Kidney (tissue), 13 donors: ENCODE measurements at regions not wholly inside any gene's neighbourhood (a gene's known extent, or its start where the extent isn't known, plus 50 kb on each side); places are given as distances from the start of the nearest gene placed in this dataset.

ENCODE experiments used
- DNase-seq, 5 donors: peaks; one replicate each; pipeline ENCODE4 v3.0.0-alpha.2; 2013 to 2020
- FAIRE-seq: peaks from 2 replicates; lab custom pipeline; 2012; peaks lifted over from hg19 to GRCh38; lab: Jason Lieb, UNC
- H3K27ac ChIP-seq, 2 donors: one replicate each; pipeline ENCODE4 v1.7.0; 2013; ENCODE audit warnings: low read depth in 2 of 2, low read length in 2 of 2, inconsistent platforms in 1 of 2
- H3K27me3 ChIP-seq: one replicate; pipeline ENCODE4 v1.7.1; 2013; ENCODE audit warnings: low read length, inconsistent platforms; ENCODE audit not compliant: control insufficient read depth, insufficient read depth
- H3K36me3 ChIP-seq, 3 donors: one replicate each; pipeline versions ENCODE4 v1.7.0 to v1.7.1; 2013; ENCODE audit warnings: low read length in 3 of 3, control low read depth in 1 of 3, inconsistent platforms in 1 of 3; ENCODE audit not compliant: insufficient read depth in 3 of 3, control insufficient read depth in 2 of 3
- H3K4me1 ChIP-seq, 3 donors: one replicate each; pipeline versions ENCODE4 v1.7.0 to v1.7.1; 2013; ENCODE audit warnings: low read length in 3 of 3, inconsistent platforms in 1 of 3, low read depth in 1 of 3; ENCODE audit not compliant: control insufficient read depth in 2 of 3, insufficient read depth in 2 of 3
- H3K4me3 ChIP-seq, 3 donors: one replicate each; pipeline versions ENCODE4 v1.7.0 to v1.8.1; 2013; ENCODE audit warnings: low read length in 3 of 3, control low read depth in 1 of 3, inconsistent platforms in 1 of 3
- H3K9ac ChIP-seq, 3 donors: one replicate each; pipeline versions ENCODE4 v1.7.0 to v1.7.1; 2013; ENCODE audit warnings: low read length in 3 of 3, control low read depth in 1 of 3, inconsistent platforms in 1 of 3
- H3K9me3 ChIP-seq, 3 donors: one replicate each; pipeline versions ENCODE4 v1.7.0 to v1.7.1; 2013; ENCODE audit warnings: low read length in 3 of 3, control low read depth in 1 of 3, inconsistent platforms in 1 of 3; ENCODE audit not compliant: control insufficient read depth in 2 of 3, insufficient read depth in 1 of 3
- intact Hi-C: fragments of 100-400 bp; cut with DNase I; formaldehyde crosslinking; loops from one replicate; pipeline ENCODE4 v1.11.1; 2022
- TF ChIP-seq, protein P1 (sequence below): IDR thresholded peaks from 3 replicates; pipeline ENCODE4 v1.5.1; 2012; ENCODE audit warnings: mild to moderate bottlenecking, moderate library complexity, borderline replicate concordance; ENCODE audit not compliant: insufficient read depth; ENCODE audit errors: extremely low read depth
- donor health status: control.
- donor health status: control.
- donor health status: control.
- donor health status: control.
- donor health status: control.
- donor health status: DM: yes; HTN: yes; CAD: no.
- donor health status: Normal renal cell carcinoma (clear cell type).

DNA sequence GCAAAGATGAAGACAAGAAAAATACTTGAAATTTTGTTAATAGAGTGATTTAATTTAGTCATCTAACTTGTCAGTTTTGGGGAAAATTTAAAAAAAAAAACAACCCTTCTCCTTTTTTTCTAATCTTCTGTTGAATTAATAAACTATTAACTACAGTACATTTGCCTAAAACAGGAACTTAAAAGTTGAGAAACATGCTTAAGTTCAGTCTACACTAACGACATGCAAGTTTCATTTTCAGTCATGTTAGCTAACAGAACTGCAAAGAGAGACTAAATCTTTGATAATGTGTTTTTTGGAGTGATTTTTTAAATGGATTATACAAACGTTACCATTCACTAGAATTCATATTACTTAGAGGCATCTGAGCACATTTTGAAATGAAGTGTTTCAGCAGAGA, 71.9 kb upstream of the MBNL1 start:
- H3K9me3 ChIP-seq = no peaks in the 10 kb centered on the region
- no peaks in the 10 kb centered on the region for H3K27me3 ChIP-seq
- no peaks in the 10 kb centered on the region for H3K36me3 ChIP-seq
- H3K4me1 ChIP-seq = no peaks in the 10 kb centered on the region
- intact Hi-C loops = no loop called here
- no peak overlapping the region for H3K4me3 ChIP-seq
- TF ChIP-seq, protein P1, sequence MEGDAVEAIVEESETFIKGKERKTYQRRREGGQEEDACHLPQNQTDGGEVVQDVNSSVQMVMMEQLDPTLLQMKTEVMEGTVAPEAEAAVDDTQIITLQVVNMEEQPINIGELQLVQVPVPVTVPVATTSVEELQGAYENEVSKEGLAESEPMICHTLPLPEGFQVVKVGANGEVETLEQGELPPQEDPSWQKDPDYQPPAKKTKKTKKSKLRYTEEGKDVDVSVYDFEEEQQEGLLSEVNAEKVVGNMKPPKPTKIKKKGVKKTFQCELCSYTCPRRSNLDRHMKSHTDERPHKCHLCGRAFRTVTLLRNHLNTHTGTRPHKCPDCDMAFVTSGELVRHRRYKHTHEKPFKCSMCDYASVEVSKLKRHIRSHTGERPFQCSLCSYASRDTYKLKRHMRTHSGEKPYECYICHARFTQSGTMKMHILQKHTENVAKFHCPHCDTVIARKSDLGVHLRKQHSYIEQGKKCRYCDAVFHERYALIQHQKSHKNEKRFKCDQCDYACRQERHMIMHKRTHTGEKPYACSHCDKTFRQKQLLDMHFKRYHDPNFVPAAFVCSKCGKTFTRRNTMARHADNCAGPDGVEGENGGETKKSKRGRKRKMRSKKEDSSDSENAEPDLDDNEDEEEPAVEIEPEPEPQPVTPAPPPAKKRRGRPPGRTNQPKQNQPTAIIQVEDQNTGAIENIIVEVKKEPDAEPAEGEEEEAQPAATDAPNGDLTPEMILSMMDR = no peak
- FAIRE-seq (no peak), DNase-seq (no peak)
- H3K9ac ChIP-seq = no peak overlapping the region
- no peak overlapping the region for H3K27ac ChIP-seq

DNA sequence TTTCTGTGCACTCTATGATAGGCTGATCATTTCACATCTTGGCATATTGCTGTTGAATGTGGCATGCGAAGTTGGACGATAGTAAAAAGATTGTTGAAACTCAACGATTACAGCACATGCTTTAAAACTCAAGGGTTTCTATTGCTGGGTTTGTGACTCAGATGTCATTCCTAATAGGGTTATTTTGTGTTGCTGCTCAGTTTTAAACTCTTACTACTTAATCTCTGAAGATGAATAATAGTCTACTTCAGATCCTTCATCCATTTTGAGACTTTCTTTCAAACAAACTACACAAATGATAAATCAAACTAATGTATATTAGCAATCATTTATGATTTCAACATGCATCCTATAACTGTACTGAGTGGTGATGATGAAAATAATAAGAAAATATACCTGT, 71.3 kb upstream of the MBNL1 start:
- H3K27me3 ChIP-seq = no peaks in the 10 kb centered on the region
- TF ChIP-seq, protein P1 = no peak
- FAIRE-seq (no peak), DNase-seq (no peak)
- H3K4me1 ChIP-seq = no peaks in the 10 kb centered on the region
- no peak overlapping the region for H3K9ac ChIP-seq
- no peaks in the 10 kb centered on the region for H3K36me3 ChIP-seq
- H3K4me3 ChIP-seq = no peak overlapping the region
- no peaks in the 10 kb centered on the region for H3K9me3 ChIP-seq
- peak overlapping the region in 1 of 2 donors; percentile 53 for H3K27ac ChIP-seq
- intact Hi-C loops = no loop called here

DNA sequence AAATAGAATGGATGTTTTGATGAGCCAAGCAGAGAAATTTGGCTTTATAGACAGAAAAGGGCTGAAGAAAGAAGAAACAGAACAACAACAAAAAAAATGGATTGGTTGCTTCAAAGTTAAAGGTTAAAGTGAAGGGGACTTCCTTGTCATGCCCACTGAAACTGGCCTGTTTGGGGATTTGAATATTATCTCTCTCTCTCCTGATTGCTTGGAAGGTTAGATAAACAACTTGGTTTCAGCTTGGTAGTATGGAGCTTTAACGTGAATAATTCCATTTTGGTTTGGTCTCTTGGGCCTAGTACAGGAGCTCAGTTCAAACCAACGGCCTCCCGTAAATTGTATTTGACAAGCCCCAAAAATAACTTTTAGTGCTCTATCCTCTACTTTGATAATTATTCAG, 70.8 kb upstream of the MBNL1 start:
- Histone ChIP-seq H3K4me3 (no peak overlapping the region), H3K36me3 (no peaks in the 10 kb centered on the region), H3K9ac (no peak overlapping the region), H3K4me1 (peaks cover 0 to under 1% (median 0%) of the 10 kb centered on the region in 3 donors), H3K27me3 (no peaks in the 10 kb centered on the region), H3K27ac (peak overlapping the region in 1 of 2 donors; percentile 53), H3K9me3 (no peaks in the 10 kb centered on the region)
- intact Hi-C loops = no loop called here
- TF ChIP-seq, protein P1 = no peak
- DNase-seq = no peak
- FAIRE-seq = no peak

DNA sequence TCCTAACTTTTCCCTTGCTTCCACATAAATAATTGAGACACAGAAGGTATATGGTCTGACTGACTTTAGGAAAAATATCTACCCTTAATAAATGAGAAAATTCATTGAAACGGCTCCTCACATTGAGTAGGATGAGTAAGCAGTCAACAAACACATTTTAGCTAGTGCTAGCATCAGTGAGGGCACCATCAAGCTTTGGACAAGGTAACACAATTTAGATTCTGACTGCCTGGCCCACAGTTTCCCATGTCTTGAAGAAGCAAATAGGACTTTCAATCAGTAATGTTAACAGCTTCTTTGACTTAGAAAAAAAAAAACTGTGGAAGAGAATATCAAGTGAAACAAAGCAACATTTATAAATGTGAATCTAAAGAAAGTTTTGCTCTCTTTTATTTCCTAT, 70.1 kb upstream of the MBNL1 start:
- H3K9me3 ChIP-seq = no peaks in the 10 kb centered on the region
- H3K4me3 ChIP-seq = no peak overlapping the region
- H3K36me3 ChIP-seq = no peaks in the 10 kb centered on the region
- no peak for FAIRE-seq
- DNase-seq = no peak
- peaks cover 0 to 2% (median 0%) of the 10 kb centered on the region in 3 donors for H3K4me1 ChIP-seq
- H3K27ac ChIP-seq = peak overlapping the region in 1 of 2 donors; percentile 47
- TF ChIP-seq, protein P1 = no peak
- H3K27me3 ChIP-seq = no peaks in the 10 kb centered on the region
- intact Hi-C loops = no loop called here
- no peak overlapping the region for H3K9ac ChIP-seq
